Type B pancreatic cell (in vitro differentiated cells): ENCODE measurements at regions not wholly inside any gene's neighbourhood (a gene's known extent, or its start where the extent isn't known, plus 50 kb on each side); places are given as distances from the start of the nearest gene placed in this dataset.
A peak's percentile ranks its signal among the peaks of the same experiment; 100 is the strongest.

Source experiments
- DNase-seq: peaks from one replicate; pipeline ENCODE4 v3.0.0; 2021; ENCODE audit warnings: mixed read lengths; ENCODE audit not compliant: unreplicated experiment; ENCODE audit errors: extremely low spot score
- H3K27ac Mint-ChIP-seq: 2 replicates; pipeline ENCODE4 v1.8.0; 2021; ENCODE audit warnings: mild to moderate bottlenecking, mixed read lengths
- H3K27me3 Mint-ChIP-seq: 2 replicates; pipeline ENCODE4 v1.8.0; 2021; ENCODE audit warnings: mixed read lengths
- H3K36me3 Mint-ChIP-seq: 2 replicates; pipeline ENCODE4 v1.8.0; 2021; ENCODE audit warnings: mixed read lengths
- H3K4me1 Mint-ChIP-seq: one replicate; pipeline ENCODE4 v1.8.0; 2021; ENCODE audit warnings: mixed read lengths; ENCODE audit not compliant: unreplicated experiment
- H3K4me3 Mint-ChIP-seq: 2 replicates; pipeline ENCODE4 v1.8.0; 2021; ENCODE audit warnings: mild to moderate bottlenecking, mixed read lengths
- H3K9me3 Mint-ChIP-seq: 2 replicates; pipeline ENCODE4 v1.8.0; 2021; ENCODE audit warnings: mixed read lengths
- CTCF ChIP-seq: fragments of 200-600 bp; sonication (generic); conservative IDR thresholded peaks from 2 replicates; pipeline ENCODE4 v1.5.0; 2021; ENCODE audit warnings: antibody characterized with exemption, mild to moderate bottlenecking

GRCh38 chr5:57692582-57693487 is 210.2 kb upstream of the ACTBL2 start:
- Mint-ChIP-seq H3K36me3 (no peaks in the 10 kb centered on the region), H3K4me3 (peak overlapping the region; percentile 51), H3K4me1 (peaks cover 36% of the 10 kb centered on the region), H3K27ac (peak overlapping the region; percentile 23), H3K9me3 (peaks cover 9% of the 10 kb centered on the region), H3K27me3 (no peaks in the 10 kb centered on the region)
- DNase-seq: no peak
- no peak for TF ChIP-seq CTCF

GRCh38 chr5:57690724-57691123 is 208.1 kb upstream of the ACTBL2 start:
- H3K36me3 Mint-ChIP-seq: no peaks in the 10 kb centered on the region
- H3K4me3 Mint-ChIP-seq: no peak overlapping the region
- no peak for TF ChIP-seq CTCF
- no peak for DNase-seq
- no peak overlapping the region for H3K27ac Mint-ChIP-seq
- peaks cover 33% of the 10 kb centered on the region for H3K4me1 Mint-ChIP-seq
- H3K9me3 Mint-ChIP-seq: peaks cover 9% of the 10 kb centered on the region
- no peaks in the 10 kb centered on the region for H3K27me3 Mint-ChIP-seq

DNA sequence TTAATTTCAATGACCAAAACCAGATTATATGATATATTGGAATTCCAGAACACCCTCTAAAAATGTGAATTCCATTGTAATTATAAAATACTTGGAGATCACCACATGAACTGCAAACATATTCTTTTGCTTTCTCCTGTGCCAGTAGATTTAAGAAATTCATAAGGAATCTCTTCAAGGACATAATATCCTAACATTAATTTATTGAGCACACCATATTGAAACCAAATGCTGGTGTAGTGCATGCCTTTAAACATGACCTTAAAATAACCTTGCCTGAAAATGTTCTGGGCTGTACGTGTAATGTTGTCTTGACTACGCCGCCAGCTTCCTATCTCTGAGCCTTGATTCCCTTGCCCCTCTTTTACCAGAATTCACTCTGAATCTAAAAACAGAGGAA is 205.0 kb upstream of the ACTBL2 start:
- Mint-ChIP-seq H3K4me3 (no peak overlapping the region), H3K4me1 (peaks cover 20% of the 10 kb centered on the region), H3K36me3 (no peaks in the 10 kb centered on the region), H3K9me3 (peaks cover 4% of the 10 kb centered on the region), H3K27ac (no peak overlapping the region), H3K27me3 (no peaks in the 10 kb centered on the region)
- no peak for TF ChIP-seq CTCF
- no peak for DNase-seq

DNA sequence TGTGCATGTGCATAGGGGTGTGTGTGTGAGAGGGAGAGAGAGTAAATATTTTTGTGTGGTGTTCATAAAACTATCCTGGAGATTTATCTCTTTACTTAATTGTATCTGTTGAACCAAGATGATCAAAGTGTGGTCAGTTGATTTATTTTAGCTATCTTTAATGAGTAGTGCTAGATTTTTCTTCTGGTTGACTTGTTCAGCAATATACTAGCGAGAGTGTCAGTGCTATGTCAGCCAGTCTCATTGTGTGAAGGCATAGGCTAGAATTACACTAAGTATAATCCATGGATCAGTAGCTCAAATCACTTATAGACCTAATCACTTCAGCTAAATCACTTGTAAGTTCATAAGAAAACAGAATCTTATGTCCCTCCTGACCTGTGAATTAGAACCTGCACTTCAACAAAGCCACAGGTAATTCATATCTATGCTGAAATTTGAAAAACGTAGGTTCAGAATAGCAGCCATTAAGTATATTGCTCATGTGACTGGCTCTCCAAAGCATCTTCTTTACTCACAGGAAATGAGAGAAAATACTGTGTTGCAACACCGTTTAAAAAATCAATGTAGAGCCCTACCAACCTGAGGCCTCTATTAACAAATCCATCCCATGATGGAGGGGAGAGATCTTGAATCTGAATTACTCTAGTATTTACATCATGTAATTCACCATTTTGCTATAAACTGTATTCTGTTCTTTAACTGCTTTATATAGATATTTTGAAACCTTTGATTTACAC is 203.1 kb upstream of the ACTBL2 start:
- no peak for TF ChIP-seq CTCF
- Mint-ChIP-seq H3K4me1 (peaks cover 19% of the 10 kb centered on the region), H3K27me3 (no peaks in the 10 kb centered on the region), H3K4me3 (no peak overlapping the region), H3K9me3 (peaks cover 4% of the 10 kb centered on the region), H3K36me3 (no peaks in the 10 kb centered on the region), H3K27ac (no peak overlapping the region)
- DNase-seq: no peak

- Mint-ChIP-seq H3K27ac (no peak overlapping the region), H3K4me3 (no peak overlapping the region), H3K4me1 (peaks cover 16% of the 10 kb centered on the region), H3K36me3 (no peaks in the 10 kb centered on the region), H3K9me3 (peaks cover 4% of the 10 kb centered on the region), H3K27me3 (peaks cover 4% of the 10 kb centered on the region)
- no peak for TF ChIP-seq CTCF
- DNase-seq: no peak
Measured at GRCh38 chr5:57684299-57684702, 201.7 kb upstream of the ACTBL2 start.
